Upper lobe of right lung (tissue), 1 donor: ENCODE measurements at regions not wholly inside any gene's neighbourhood (a gene's known extent, or its start where the extent isn't known, plus 50 kb on each side); places are given as distances from the start of the nearest gene placed in this dataset.

Source experiments
- ATAC-seq: fragments of 200-7000 bp; cut with Tn5 transposase; one replicate; pipeline ENCODE4 v1.9.1; 2020; ENCODE audit warnings: mild to moderate bottlenecking, moderate library complexity
- DNase-seq: peaks from one replicate; pipeline ENCODE4 v3.0.0-alpha.2; 2020
- H3K27ac ChIP-seq: fragments of 200-600 bp; one replicate; pipeline ENCODE4 v1.8.0; 2022
- H3K27me3 ChIP-seq: fragments of 200-600 bp; one replicate; pipeline ENCODE4 v1.8.0; 2022; ENCODE audit warnings: mild to moderate bottlenecking
- H3K36me3 ChIP-seq: fragments of 200-600 bp; one replicate; pipeline ENCODE4 v1.8.0; 2022
- H3K4me1 ChIP-seq: fragments of 200-600 bp; one replicate; pipeline ENCODE4 v1.8.0; 2022
- H3K4me3 ChIP-seq: fragments of 200-600 bp; one replicate; pipeline ENCODE4 v1.8.0; 2022; ENCODE audit warnings: mild to moderate bottlenecking
- H3K9me3 ChIP-seq: fragments of 200-600 bp; one replicate; pipeline ENCODE4 v1.8.0; 2022
- intact Hi-C: fragments of 100-400 bp; cut with DNase I; formaldehyde crosslinking; loops from one replicate; pipeline ENCODE4 v1.11.0; 2022
- TF ChIP-seq, protein P1 (sequence below): fragments of 200-600 bp; IDR thresholded peaks from one replicate; pipeline ENCODE4 v1.8.0; 2022; ENCODE audit warnings: antibody characterized with exemption
- donor health status: DM: no; HTN: yes; CAD: no; lungs with severe emphysema.

DNA sequence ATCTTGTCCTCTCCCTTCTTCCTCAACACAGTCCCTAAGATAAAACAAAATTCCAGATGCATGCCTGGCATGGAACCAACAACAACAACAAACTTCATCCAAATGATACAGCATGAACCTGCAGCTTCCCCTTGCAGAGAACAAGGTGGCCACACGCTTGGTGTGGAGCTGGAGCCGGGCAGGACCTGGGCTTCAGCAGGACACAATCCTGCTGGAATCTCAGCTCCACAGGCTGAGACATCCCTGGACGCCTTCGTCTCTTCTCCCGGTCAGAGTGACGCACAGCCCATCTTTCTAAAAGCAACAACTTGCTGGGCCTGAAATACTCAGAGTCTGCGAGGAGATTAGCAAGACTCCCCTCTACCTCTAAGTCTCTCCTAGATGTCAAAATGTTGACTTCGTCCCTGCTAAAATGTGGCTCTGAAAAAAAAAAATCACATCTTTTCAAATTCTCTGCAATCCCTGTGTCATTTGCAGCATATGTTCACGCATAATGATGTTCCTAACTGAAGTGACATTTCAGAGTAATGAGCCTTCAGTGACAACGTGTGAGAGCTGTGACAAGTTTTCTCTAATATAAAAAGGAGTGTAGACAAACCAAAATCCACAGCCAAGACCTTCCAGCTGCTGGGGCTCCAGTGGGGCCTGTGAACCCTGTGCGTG, 1232.3 kb downstream of the TBC1D22A start:
- intact Hi-C loops = no loop called here

DNA sequence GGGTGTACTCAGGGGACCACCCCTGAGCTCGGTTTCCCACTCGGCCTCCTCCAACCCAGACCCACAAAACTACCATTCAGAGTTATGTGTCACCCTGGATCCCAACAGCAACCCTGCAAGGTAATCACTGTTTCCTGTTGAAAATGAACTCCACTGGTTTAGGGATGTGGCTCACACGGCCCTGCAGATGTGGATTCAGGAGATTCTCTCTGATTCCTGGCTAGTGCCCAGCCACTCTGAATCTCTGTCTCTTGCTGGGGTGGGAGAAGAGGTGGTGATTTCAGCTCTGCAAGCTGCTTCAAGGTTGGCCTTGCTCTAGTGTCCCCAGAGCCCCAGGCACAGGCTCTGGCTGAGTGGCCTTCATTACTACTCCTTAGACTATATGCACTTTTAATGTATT, 1231.6 kb downstream of the TBC1D22A start:
- no peaks in the 10 kb centered on the region for H3K9me3 ChIP-seq
- no peak for ATAC-seq
- no peaks in the 10 kb centered on the region for H3K36me3 ChIP-seq
- no peaks in the 10 kb centered on the region for H3K4me1 ChIP-seq
- TF ChIP-seq, protein P1, sequence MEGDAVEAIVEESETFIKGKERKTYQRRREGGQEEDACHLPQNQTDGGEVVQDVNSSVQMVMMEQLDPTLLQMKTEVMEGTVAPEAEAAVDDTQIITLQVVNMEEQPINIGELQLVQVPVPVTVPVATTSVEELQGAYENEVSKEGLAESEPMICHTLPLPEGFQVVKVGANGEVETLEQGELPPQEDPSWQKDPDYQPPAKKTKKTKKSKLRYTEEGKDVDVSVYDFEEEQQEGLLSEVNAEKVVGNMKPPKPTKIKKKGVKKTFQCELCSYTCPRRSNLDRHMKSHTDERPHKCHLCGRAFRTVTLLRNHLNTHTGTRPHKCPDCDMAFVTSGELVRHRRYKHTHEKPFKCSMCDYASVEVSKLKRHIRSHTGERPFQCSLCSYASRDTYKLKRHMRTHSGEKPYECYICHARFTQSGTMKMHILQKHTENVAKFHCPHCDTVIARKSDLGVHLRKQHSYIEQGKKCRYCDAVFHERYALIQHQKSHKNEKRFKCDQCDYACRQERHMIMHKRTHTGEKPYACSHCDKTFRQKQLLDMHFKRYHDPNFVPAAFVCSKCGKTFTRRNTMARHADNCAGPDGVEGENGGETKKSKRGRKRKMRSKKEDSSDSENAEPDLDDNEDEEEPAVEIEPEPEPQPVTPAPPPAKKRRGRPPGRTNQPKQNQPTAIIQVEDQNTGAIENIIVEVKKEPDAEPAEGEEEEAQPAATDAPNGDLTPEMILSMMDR = no peak
- no peak overlapping the region for H3K4me3 ChIP-seq
- no peak for DNase-seq
- H3K27me3 ChIP-seq = peaks cover 4% of the 10 kb centered on the region
- intact Hi-C loops = no loop called here
- no peak overlapping the region for H3K27ac ChIP-seq

More for the DNA sequence above, 1232.3 kb downstream of the TBC1D22A start:
- H3K27me3 ChIP-seq = peaks cover 4% of the 10 kb centered on the region
- H3K4me3 ChIP-seq = no peak overlapping the region
- H3K27ac ChIP-seq = no peak overlapping the region
- TF ChIP-seq, protein P1 = no peak
- H3K4me1 ChIP-seq = no peaks in the 10 kb centered on the region
- no peak for DNase-seq
- ATAC-seq = no peak
- no peaks in the 10 kb centered on the region for H3K36me3 ChIP-seq
- H3K9me3 ChIP-seq = no peaks in the 10 kb centered on the region

DNA sequence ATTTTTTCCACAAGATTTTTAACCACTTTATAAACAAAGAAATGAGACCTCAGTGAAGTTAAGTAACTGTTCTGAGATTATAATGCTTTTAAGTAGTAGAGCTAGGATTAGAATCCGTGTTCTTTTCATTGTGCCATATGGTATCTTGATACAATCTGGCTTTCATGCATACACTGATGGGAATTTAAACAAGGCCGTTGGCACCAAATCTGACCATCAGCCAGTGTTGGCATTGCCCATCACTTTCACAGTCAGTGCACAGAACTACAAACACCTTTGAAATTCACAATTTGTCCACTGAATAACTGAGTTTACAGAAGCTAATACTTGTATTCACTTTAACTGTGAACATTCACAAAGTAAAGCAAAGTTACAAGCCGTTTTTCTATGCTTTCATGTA, 1228.0 kb downstream of the TBC1D22A start:
- intact Hi-C loops = no loop called here
- DNase-seq = no peak
- H3K4me3 ChIP-seq = no peak overlapping the region
- TF ChIP-seq, protein P1 = no peak
- no peak overlapping the region for H3K27ac ChIP-seq
- no peak for ATAC-seq
- H3K4me1 ChIP-seq = no peaks in the 10 kb centered on the region
- H3K36me3 ChIP-seq = no peaks in the 10 kb centered on the region
- H3K9me3 ChIP-seq = peaks cover 5% of the 10 kb centered on the region
- peaks cover 4% of the 10 kb centered on the region for H3K27me3 ChIP-seq

- intact Hi-C loops = no loop called here
- Histone ChIP-seq H3K27ac (no peak overlapping the region), H3K4me3 (no peak overlapping the region), H3K4me1 (no peaks in the 10 kb centered on the region), H3K9me3 (peaks cover 5% of the 10 kb centered on the region), H3K27me3 (peaks cover 4% of the 10 kb centered on the region), H3K36me3 (no peaks in the 10 kb centered on the region)
- TF ChIP-seq, protein P1 = no peak
- DNase-seq (no peak), ATAC-seq (no peak)
These were observed 1225.5 kb downstream of the TBC1D22A start for GRCh38 chr22:47987885-47988515.

DNA sequence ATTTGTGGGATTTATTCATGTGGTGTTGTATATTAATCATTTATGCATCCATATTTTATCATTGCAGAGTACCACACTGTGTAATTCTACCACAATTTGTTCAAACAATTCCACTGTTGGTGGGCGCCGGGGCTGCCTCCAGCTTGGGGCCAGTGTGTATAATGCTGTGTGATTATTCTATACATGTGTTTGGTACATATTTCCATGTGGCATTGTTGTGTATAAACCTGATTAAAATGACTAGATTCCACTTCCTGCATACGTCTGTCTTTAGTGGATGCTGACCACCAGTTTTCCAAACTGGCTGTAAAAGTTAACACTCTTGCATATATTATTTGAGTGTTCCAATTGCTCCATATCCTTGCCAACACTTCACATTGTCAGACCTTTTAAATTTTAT, 1213.8 kb downstream of the TBC1D22A start:
- H3K9me3 ChIP-seq = peaks cover 4% of the 10 kb centered on the region
- H3K27me3 ChIP-seq = no peaks in the 10 kb centered on the region
- H3K27ac ChIP-seq = no peak overlapping the region
- H3K4me3 ChIP-seq = no peak overlapping the region
- ATAC-seq (no peak), DNase-seq (no peak)
- TF ChIP-seq, protein P1 = no peak
- intact Hi-C loops = no loop called here
- H3K36me3 ChIP-seq = no peaks in the 10 kb centered on the region
- H3K4me1 ChIP-seq = no peaks in the 10 kb centered on the region
